GM12891 (cell line): ENCODE measurements at regions not wholly inside any gene's neighbourhood (a gene's known extent, or its start where the extent isn't known, plus 50 kb on each side); places are given as distances from the start of the nearest gene placed in this dataset.

ENCODE experiments used
- PAX5 ChIP-seq: IDR thresholded peaks from 2 replicates; pipeline ENCODE4 v1.6.1; 2011; ENCODE audit warnings: low read length, moderate library complexity, mild to moderate bottlenecking; ENCODE audit not compliant: insufficient read depth, severe bottlenecking
- POLR2A ChIP-seq: IDR thresholded peaks from 2 replicates; pipeline ENCODE4 v1.6.1; 2011; ENCODE audit warnings: low read depth, low read length, control low read depth
- POLR2AphosphoS5 ChIP-seq: IDR thresholded peaks from 2 replicates; pipeline ENCODE4 v1.6.1; 2011; ENCODE audit warnings: low read depth, low read length, control low read depth
- TAF1 ChIP-seq: IDR thresholded peaks from 2 replicates; pipeline ENCODE4 v1.6.1; 2011; ENCODE audit warnings: low read depth, low read length, control low read depth

- TF ChIP-seq POLR2AphosphoS5: no peak
- no peak for TF ChIP-seq POLR2A
- TF ChIP-seq TAF1: no peak
- TF ChIP-seq PAX5: no peak
Observed at GRCh38 chr11:80432057-80432456, 991.2 kb upstream of the TENM4 start.
